B cell (primary cell): ENCODE measurements at regions not wholly inside any gene's neighbourhood (a gene's known extent, or its start where the extent isn't known, plus 50 kb on each side); places are given as distances from the start of the nearest gene placed in this dataset.

Source experiments
- ATAC-seq: fragments of 200-7000 bp; cut with Tn5 transposase; one replicate; pipeline ENCODE4 v1.10.0; 2021; ENCODE audit warnings: low read depth, mild to moderate bottlenecking, moderate number of reproducible peaks, moderate library complexity
- CTCF ChIA-PET: fragments of 350-600 bp; sonication (Branson Sonifier 250); formaldehyde crosslinking; loops from one replicate; lab custom pipeline; 2021; ENCODE audit warnings: antibody characterized with exemption, inconsistent platforms; lab: Charles Lee
- POLR2A ChIA-PET: fragments of 350-600 bp; sonication (Branson Sonifier 250); formaldehyde crosslinking; loops from one replicate; lab custom pipeline; 2021; ENCODE audit warnings: antibody characterized with exemption; lab: Charles Lee
- DNase-seq: peaks from one replicate; pipeline ENCODE4 v3.0.0; 2013
- H2AFZ ChIP-seq: 2 replicates; pipeline ENCODE4 v1.6.1; 2012; ENCODE audit warnings: mild to moderate bottlenecking, low read depth, low read length; ENCODE audit not compliant: insufficient read depth, poor library complexity, severe bottlenecking
- H3K27ac ChIP-seq, 2 donors: 1 replicate in 1 of 2; 2 replicates in 1 of 2; pipeline ENCODE4 v1.5.1; 2012 to 2013; ENCODE audit warnings: low read length in 2 of 2, mild to moderate bottlenecking in 2 of 2, moderate library complexity in 1 of 2
- H3K27me3 ChIP-seq, 4 experiments: fragments of 200-600 bp in 1 of 4; sonication (generic) in 1 of 4; replicated peaks in 1 of 4; 1 replicate in 2 of 4; 2 replicates in 2 of 4; pipeline versions ENCODE4 v1.6.1 to v1.7.0; 2013 to 2016; ENCODE audit warnings: low read length in 3 of 4, mild to moderate bottlenecking in 2 of 4, mixed read lengths in 1 of 4, moderate library complexity in 1 of 4; ENCODE audit not compliant: insufficient read depth in 4 of 4, control insufficient read depth in 3 of 4; ENCODE audit errors: control extremely low read depth in 1 of 4
- H3K36me3 ChIP-seq, 2 experiments: replicated peaks in 1 of 2; 1 replicate in 1 of 2; 2 replicates in 1 of 2; pipeline versions ENCODE4 v1.6.1 to v1.7.1; 2013; ENCODE audit warnings: low read length in 1 of 2; ENCODE audit not compliant: insufficient read depth in 2 of 2, control insufficient read depth in 1 of 2; ENCODE audit errors: control extremely low read depth in 1 of 2, extremely low read depth in 1 of 2
- H3K4me1 ChIP-seq, 2 donors: fragments of 200-600 bp in 1 of 2; sonication (generic) in 1 of 2; 1 replicate in 1 of 2; 2 replicates in 1 of 2; pipeline versions ENCODE4 v1.5.1 to v1.6.1; 2013 to 2017; ENCODE audit warnings: low read length in 2 of 2; ENCODE audit not compliant: control insufficient read depth in 2 of 2, insufficient read depth in 2 of 2
- H3K4me2 ChIP-seq: replicated peaks from 2 replicates; pipeline ENCODE3; 2012; ENCODE audit warnings: mild to moderate bottlenecking, low read depth, low read length; ENCODE audit not compliant: poor library complexity, severe bottlenecking
- H3K4me3 ChIP-seq, 5 experiments: fragments of 200-600 bp in 1 of 5; sonication (generic) in 1 of 5; 1 replicate in 3 of 5; 2 replicates in 2 of 5; pipeline versions ENCODE4 v1.5.1 to v1.7.0; 2011 to 2016; ENCODE audit warnings: low read length in 4 of 5, mild to moderate bottlenecking in 4 of 5, low read depth in 2 of 5, control low read depth in 1 of 5, moderate library complexity in 1 of 5; ENCODE audit not compliant: insufficient read depth in 1 of 5; ENCODE audit errors: control extremely low read depth in 1 of 5, extremely low read depth in 1 of 5
- H3K79me2 ChIP-seq: fragments of 200-600 bp; sonication (generic); one replicate; pipeline ENCODE4 v1.6.0; 2016; ENCODE audit warnings: low read length; ENCODE audit not compliant: control insufficient read depth, insufficient read depth
- H3K9ac ChIP-seq: fragments of 200-600 bp; sonication (generic); 2 replicates; pipeline ENCODE4 v1.6.1; 2017; ENCODE audit warnings: mild to moderate bottlenecking, low read length, moderate library complexity
- H3K9me3 ChIP-seq, 3 donors: one replicate each; pipeline versions ENCODE4 v1.6.1 to v1.7.1; 2013; ENCODE audit warnings: low read length in 2 of 3; ENCODE audit not compliant: control insufficient read depth in 2 of 3, insufficient read depth in 1 of 3; ENCODE audit errors: control extremely low read depth in 1 of 3
- H4K20me1 ChIP-seq: 2 replicates; pipeline ENCODE4 v1.6.0; 2012; ENCODE audit warnings: mild to moderate bottlenecking, low read length; ENCODE audit not compliant: insufficient read depth, control insufficient read depth, poor library complexity, severe bottlenecking
- H3K27ac Mint-ChIP-seq: one replicate; pipeline ENCODE4 v1.8.0; 2021; ENCODE audit warnings: mixed read lengths
- H3K27me3 Mint-ChIP-seq: one replicate; pipeline ENCODE4 v1.8.0; 2021; ENCODE audit warnings: mixed read lengths
- H3K4me1 Mint-ChIP-seq: one replicate; pipeline ENCODE4 v1.8.0; 2021; ENCODE audit warnings: mixed read lengths
- H3K4me3 Mint-ChIP-seq: one replicate; pipeline ENCODE4 v1.8.0; 2021; ENCODE audit warnings: mixed read lengths
- H3K9me3 Mint-ChIP-seq: one replicate; pipeline ENCODE4 v1.8.0; 2022; ENCODE audit warnings: mixed read lengths; ENCODE audit not compliant: insufficient read depth
- CTCF ChIP-seq: fragments of 200-600 bp; IDR thresholded peaks from one replicate; pipeline ENCODE4 v1.8.0; 2022; ENCODE audit warnings: antibody characterized with exemption, mild to moderate bottlenecking
- EZH2 ChIP-seq: IDR thresholded peaks from 2 replicates; pipeline ENCODE4 v1.6.1; 2012; ENCODE audit warnings: borderline replicate concordance, low read depth, mild to moderate bottlenecking, moderate library complexity, low read length; ENCODE audit not compliant: insufficient read depth, poor library complexity, severe bottlenecking
- WGBS: methylation state at CpG from one replicate; pipeline ENCODE4 v1.1.5; 2013; ENCODE audit warnings: missing lambda C conversion rate; ENCODE audit not compliant: insufficient coverage; 5-methylcytosine and 5-hydroxymethylcytosine counted together
- intact Hi-C: fragments of 100-400 bp; cut with micrococcal nuclease; formaldehyde crosslinking; loops from one replicate; pipeline ENCODE4 v1.10.0; 2022

GRCh38 chr2:20917719-20918572 lies 95.0 kb upstream of the LDAH start:
- intact Hi-C loops = no loop called here
- Histone ChIP-seq H3K4me2 (no peak overlapping the region), H3K36me3 (no peaks in the 10 kb centered on the region), H3K27ac (no peak overlapping the region), H4K20me1 (no peaks in the 10 kb centered on the region), H3K9ac (no peak overlapping the region), H3K79me2 (no peaks in the 10 kb centered on the region), H3K4me1 (no peaks in the 10 kb centered on the region), H2AFZ (no peak overlapping the region), H3K9me3 (no peaks in the 10 kb centered on the region), H3K27me3 (peaks cover 0 to 10% (median 0%) of the 10 kb centered on the region in 4 experiments), H3K4me3 (no peak overlapping the region)
- Mint-ChIP-seq H3K4me3 (no peak overlapping the region), H3K9me3 (no peaks in the 10 kb centered on the region), H3K4me1 (no peaks in the 10 kb centered on the region), H3K27me3 (peaks cover 58% of the 10 kb centered on the region), H3K27ac (no peak overlapping the region)
- 73% methylated on average over 6 of the region's 11 CpGs for WGBS
- ATAC-seq (no peak), DNase-seq (no peak)
- CTCF ChIA-PET = interaction anchor here (0.8 kb wide), 1 partner anchor 257 kb away, joined by 4 read pairs; no protein-coding TSS in a partner anchor
- TF ChIP-seq EZH2 (no peak), CTCF (no peak)
- POLR2A ChIA-PET = no interaction called here

DNA sequence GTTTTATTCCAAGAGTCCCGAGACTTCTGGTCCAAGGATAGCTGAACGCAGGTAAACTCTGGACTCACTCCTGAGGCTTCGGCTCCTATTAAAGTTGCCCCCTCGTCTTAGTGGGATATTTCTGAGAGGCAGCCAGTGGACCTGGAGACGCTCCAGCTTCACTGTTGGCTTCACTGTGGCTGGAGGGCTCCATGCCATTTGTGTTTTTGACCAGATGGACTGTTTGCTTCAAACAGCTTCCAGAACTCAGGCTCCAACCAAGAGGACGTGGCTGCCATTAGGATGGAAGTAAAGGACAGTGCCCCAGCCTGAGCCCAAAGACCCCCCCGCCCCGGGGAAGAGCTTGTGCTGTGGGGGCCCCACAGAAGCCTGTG lies 94.4 kb upstream of the LDAH start:
- H3K79me2 ChIP-seq = no peaks in the 10 kb centered on the region
- H3K36me3 ChIP-seq = no peaks in the 10 kb centered on the region
- TF ChIP-seq CTCF = no peak
- TF ChIP-seq EZH2 = no peak
- CTCF ChIA-PET = interaction anchor here (0.8 kb wide), 1 partner anchor 256 kb away, joined by 4 read pairs; no protein-coding TSS in a partner anchor
- H3K4me3 Mint-ChIP-seq = no peak overlapping the region
- H3K27me3 ChIP-seq = peaks cover 0 to 14% (median 0%) of the 10 kb centered on the region in 4 experiments
- ATAC-seq (no peak), DNase-seq (no peak)
- no peak overlapping the region for H3K4me2 ChIP-seq
- no peak overlapping the region for H3K27ac Mint-ChIP-seq
- H3K27ac ChIP-seq = no peak overlapping the region
- no peaks in the 10 kb centered on the region for H3K9me3 Mint-ChIP-seq
- no peaks in the 10 kb centered on the region for H3K4me1 Mint-ChIP-seq
- peaks cover 61% of the 10 kb centered on the region for H3K27me3 Mint-ChIP-seq
- no peak overlapping the region for H2AFZ ChIP-seq
- 83% methylated on average over 8 of the region's 8 CpGs for WGBS
- H3K4me3 ChIP-seq = no peak overlapping the region
- no peaks in the 10 kb centered on the region for H4K20me1 ChIP-seq
- intact Hi-C loops = no loop called here
- no peak overlapping the region for H3K9ac ChIP-seq
- no peaks in the 10 kb centered on the region for H3K9me3 ChIP-seq
- POLR2A ChIA-PET = no interaction called here
- no peaks in the 10 kb centered on the region for H3K4me1 ChIP-seq
